HG03280 (cell line): ENCODE measurements at regions not wholly inside any gene's neighbourhood (a gene's known extent, or its start where the extent isn't known, plus 50 kb on each side); places are given as distances from the start of the nearest gene placed in this dataset.

ENCODE experiments used
- ATAC-seq: cut with Tn5 transposase; IDR thresholded peaks from one replicate; pipeline ENCODE4 v1.9.1; 2021; ENCODE audit warnings: mild to moderate bottlenecking, moderate library complexity; ENCODE audit not compliant: unreplicated experiment

DNA sequence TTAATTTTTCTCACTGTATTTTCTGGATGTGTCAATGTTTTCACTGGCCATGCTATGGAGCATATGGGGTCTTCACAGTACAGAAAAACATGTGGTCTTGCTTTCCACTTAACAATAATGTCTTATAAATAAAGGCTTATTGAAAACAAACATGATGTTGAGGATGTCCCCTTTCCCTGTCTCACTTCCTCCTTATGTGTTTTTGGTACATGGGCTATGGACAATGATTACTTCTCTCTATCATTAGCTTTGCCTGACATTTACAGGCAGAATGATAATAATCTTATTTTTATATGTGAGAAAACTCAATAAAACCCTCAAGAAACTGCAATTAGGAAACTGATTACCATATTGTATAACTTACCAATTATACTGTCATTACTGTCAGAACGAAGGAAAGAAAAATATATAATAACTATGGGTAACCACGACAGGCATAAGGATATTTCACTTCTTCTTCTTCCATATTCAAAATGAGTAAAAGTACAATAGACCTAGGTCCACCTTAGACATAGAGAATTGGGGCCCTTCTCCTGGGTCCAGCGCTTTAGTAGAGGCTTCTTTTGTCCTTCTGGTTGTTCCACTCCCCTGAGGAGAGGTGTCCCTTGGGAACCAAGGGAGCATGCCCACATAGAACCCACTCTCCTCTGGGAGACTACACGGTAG lies 375.0 kb downstream of the MAN2A1 start:
- no peak for ATAC-seq

DNA sequence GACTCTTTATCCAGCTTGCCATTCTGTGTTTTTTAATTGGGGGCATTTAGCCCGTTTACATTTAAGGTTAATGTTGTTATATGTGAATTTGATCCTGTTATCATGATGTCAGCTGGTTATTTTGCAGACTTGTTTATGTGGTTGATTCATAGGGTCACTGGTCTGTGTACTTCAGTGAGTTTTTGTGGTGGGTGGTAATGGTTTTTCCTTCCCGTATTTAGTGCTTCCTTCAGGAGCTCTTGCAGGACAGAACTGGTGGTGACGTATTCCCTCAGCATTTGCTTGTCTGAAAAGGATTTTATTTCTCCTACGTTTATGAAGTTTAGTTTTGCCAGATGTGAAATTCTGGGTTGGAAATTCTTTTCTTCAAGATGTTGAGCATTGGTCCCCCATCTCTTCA lies 381.1 kb downstream of the MAN2A1 start:
- no peak for ATAC-seq

DNA sequence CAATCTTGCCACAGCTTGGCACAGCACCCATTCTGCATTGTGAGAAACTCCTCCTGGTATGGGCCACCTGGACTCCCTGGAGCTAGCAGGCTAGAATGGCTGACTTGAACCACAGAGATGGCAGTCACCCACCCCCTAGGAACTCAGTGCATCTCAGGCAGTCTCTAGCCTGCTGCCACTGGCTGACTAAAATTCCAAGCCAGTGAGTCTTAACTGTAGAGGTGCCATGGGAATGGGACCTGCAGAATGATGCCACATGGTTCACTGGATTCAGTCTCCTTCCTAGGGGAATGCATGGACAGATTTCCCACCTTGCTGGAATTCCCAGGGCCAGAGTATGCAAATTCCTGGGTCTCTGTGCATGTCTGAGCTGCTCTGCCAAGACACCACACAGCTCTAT lies 382.9 kb downstream of the MAN2A1 start:
- ATAC-seq, result no peak

DNA sequence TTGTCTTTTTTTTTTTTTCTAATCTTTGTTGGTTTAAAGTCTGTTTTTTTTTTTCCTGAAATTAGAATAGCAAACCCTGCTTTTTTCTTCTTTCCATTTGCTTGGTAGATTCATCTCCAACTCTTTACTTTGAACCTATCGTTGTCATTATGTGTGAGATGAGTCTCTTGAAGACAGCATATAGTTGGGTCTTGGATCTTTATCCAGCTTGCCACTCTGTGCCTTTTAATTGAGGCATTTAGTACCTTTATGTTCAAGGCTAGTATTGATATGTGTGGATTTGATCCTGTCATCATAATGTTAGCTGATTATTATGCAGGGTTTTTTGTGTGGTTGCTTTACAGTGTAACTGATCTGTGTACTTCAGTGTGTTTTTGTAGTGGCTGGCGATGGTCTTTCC lies 383.8 kb downstream of the MAN2A1 start:
- ATAC-seq, result no peak

DNA sequence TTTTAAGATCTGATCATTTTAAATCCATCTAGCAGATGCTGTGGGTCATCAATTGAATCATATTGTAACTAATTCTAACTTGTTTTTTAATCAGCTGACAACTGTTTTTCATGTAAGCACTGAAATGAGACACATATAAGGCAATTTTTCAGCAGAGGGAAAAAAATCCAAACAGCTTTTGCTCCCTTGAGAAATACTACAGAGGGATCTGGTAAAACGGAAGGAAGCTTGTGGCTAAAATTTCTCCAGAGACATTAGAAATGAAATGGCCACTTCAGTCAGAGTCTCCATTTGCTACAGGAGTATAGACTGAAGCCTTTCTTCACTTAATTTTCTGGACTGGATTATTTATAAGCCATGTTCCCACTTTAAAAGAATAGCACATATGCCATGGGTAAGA lies 385.9 kb downstream of the MAN2A1 start:
- no peak for ATAC-seq

DNA sequence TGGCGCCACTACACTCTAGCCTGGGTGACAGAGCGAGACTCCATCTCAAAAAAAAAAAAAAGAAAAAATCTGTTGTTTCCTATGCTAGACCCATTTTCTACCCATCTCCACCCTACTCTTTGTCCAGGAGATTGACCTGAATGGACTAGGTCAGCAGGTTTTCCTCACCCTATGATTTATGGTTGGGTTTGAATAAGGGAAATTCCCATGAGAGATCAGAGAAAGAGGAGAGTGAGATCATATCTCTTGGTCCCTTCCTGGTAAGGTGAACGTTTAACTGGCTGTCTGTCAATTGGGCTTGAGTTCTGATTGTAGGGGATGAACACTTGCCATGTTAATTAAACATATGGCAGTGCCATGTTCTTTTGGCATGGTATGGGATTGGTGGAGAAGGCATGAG lies 387.4 kb downstream of the MAN2A1 start:
- ATAC-seq, result no peak

DNA sequence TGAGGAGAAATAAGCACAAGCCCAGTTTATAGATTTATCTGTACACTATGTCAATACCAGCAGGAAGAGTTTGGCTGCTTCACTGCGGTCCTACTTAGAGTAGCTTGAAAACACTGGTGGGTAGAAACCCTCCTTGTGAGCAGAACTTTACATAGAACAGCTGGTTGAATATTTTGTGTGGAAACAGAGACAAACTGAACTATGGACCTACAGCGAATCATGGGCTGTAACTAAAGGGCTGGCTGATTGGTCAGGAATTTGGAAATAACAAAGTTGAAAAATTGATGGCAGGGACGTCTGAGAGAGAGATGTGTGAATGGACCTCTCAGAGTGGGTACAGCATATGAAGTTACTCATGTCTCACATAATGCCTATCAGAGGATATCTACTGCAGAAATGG lies 392.5 kb downstream of the MAN2A1 start:
- no peak for ATAC-seq

DNA sequence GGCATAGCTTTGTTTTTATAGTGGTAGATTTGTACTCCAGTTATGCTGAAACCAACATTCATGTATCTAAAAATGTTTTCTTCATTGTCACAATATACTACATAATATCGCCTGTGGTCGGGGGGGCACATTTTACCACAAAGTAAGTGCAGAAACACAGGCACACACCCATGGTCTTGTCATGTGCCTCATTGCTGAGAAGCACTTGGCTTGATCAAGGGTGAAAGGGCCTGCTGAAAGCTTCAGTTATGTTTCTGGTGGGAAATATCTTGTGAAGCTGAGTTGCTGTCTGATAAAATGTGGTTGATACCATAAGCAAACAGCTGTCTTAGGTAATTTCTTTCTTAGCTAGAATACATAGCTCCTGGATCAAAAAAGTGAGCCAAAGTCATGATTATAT lies 393.1 kb downstream of the MAN2A1 start:
- no peak for ATAC-seq

DNA sequence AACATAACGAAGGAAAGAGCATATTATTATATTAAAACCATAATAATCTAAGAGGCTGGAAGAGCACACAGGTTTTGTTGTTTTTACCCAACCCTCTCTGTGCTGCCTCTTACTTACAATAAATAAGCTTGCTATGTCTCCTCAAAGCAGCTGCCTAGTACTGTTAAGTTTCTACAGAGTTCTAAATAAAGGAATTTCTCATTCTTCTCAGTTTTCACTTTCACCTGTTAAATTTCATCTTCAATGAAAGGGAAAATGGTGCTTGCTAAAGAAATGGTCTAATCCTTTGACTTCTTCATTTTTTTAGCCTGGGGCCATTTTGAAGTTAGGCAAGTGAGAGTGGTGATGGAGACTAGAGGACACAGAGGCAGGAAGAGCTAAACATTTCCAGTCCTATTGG lies 396.1 kb downstream of the MAN2A1 start:
- no peak for ATAC-seq

DNA sequence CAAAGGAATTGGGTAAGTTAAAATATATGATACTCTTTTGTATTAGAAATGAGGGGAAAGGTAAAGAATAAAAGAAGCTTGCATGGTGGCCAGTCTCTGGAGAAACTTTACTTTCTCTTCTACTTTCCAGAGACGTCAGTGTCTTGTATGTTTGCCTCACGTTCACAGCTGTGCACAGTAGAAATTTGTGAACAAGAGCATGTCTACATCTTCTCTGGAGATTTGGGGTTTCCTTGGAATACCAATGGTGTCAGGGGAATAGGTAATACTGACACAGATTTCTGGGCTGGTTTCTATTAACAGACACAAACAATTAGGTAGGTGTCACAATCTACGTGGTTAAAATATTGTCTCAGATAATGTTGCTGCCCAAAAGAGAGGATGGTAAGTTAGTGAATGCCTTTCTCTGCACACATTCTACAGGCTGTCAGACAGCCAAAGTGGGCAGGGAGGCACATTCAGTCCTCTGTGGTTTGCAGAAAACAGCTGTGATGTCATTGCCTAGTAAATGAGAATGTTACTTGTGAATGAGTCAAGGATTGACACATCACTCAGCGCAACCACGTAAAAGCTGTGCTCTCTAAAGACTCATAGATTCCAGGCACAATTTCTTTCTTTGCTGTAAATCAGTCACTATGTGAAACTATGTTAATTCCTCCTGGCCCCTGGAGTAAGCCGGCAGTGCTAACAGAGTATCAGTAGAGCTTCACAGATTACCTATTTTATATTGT lies 397.1 kb downstream of the MAN2A1 start:
- no peak for ATAC-seq

DNA sequence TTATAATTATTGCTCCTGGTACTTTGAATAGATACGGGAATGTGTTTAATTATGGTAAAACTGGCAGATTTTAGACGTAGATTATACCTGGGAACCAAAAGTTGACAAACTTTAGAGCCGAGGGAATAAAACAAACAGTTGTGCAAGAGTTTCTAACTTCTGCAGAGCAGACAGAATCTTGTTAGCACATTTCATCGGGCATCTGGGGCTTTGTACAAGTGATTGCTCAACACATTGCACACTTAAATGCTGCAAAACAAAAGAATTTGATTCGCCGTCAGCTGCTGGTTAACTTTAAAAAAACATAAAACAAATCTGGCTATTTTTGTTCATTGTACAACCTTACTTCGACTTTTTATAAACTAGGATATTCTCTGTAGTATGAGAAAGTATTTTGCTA lies 398.1 kb downstream of the MAN2A1 start:
- no peak for ATAC-seq

DNA sequence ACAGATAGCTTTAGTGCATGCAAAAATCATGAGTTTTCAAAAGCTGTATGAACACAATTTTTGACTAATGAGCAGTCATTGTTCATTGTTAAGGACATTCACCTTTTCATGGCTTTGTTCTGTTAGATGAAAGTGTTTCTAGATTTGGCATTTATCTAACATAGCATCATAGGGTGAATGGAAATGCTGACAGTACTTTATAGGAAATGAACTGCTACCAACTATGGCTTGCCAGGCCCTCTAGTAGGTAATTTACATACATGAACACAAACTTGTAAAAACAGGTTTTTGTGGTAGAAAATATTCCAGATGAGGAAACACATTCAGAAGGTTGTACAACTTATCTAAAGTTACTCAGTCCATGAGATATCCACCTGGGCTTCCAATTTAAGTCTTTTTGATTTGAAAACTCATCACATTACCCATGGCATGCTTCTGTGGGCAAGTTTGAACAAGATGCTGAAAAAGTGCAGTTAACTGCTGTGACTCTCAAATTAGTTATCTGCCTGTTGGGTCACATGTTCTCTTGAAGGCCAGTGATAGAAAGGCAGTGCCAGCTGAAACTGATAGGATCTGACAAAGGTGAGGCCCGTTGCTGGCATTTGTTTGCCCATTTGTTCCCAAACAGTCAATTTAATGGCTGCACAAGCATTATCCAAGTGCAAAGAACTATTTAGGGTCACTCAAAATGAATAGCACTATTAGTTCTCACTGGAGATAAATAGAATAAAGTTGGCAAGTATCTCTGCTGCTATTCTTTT lies 399.1 kb downstream of the MAN2A1 start:
- ATAC-seq, result no peak

DNA sequence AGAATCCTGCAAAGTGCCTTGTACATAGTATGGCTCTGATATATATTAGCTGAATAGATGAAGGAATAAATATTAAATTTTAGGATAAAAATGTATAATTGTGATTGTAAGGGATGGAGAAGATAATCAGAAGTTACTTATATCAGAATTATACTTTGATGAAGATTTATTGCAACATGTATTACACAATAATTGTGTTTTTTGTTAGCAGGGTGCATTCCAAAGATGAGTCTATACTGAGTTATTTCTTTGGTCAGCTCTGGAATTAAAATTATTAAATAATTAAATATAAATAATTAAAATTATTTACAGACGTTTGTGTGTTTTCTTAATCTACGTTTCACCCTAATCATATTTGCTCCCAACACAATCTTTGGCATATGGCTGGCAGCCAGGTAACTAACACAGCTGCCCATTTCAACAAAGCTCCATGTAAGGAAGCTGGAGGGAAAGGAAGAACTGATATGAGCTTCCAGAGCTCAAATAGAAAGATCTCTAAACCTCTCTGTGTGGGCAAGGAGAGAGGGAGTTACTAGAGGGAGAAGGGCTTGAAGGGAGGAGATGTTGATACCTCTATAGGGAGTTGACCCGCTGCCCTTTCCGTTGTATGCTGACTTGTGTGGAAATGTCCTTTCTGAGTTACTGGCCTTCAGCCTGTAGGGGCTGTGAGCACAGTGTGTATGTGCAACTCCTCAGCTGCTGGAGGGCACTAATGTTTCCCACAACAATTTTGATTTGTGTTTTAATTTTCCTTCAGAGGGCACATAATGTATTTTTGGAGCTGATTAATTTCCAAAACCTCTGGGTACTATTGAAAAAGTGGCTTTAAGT lies 403.4 kb downstream of the MAN2A1 start:
- ATAC-seq, result no peak

DNA sequence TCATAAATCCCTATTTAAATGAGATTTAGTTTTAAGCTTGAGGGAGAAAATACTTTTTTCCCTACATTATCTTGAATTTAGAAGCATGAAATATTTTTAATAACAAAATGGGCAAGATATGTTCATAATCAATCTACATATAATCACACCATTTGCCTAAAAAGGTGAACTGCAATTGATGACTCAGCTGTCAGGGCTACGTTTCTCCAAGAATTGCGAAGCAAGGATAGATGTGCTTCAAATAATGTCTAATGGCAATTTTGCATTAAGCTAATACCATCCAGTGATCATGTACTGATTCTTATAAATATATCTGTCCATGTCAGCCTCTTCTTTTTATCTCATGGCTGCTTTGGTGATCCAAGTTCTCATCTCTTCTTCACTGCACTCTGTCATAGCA lies 404.4 kb downstream of the MAN2A1 start:
- ATAC-seq, result no peak

DNA sequence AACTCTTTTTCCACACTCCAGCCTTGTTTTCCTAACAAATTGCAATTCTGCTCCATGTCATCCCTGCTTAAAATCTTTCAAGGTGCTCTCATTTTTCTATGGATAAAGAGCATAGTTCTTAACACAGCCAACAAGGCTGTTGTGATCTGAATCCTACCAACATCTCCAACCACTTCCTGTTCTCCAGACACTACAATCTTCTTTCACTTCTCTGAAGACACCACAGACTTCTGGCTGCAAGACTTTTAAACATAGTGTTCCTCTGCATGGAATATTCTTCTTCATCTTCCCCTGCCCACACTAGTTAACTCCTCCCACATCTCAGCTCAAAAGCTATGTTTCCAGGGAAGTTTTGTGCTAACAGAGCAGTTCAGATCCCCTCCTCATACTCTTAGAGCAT lies 404.8 kb downstream of the MAN2A1 start:
- ATAC-seq, result no peak

DNA sequence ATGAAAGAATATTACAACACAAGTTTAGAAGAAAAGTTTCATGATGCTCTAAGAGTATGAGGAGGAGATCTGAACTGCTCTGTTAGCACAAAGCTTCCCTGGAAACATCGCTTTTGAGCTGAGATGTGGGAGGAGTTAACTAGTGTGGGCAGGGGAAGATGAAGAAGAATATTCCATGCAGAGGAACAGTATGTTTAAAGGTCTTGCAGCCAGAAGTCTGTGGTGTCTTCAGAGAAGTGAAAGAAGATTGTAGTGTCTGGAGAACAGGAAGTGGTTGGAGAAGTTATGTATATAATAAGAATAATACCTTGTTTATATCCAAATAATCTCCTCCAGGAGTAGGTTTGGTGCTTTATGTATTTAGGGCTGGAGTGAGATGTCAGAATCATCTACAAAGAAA lies 406.7 kb downstream of the MAN2A1 start:
- ATAC-seq, result no peak

DNA sequence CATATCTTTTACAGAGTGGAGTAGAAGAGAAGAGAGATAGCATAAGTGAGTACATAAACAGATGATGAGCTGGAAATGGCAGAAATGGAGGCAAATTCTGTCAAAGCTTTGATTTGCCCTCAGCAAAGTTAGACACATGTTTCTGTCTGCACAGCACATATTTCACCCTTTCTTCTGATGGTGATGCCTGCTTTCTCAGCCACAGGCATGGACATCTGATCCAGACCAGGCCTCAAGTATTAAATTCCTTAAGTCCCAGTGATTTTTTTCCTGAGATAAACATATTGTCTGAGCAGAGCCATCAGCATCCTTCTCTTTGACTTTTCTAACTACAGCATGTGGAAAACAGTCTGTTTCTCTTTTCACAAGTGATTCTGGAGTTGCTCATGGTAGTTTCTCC lies 409.8 kb downstream of the MAN2A1 start:
- no peak for ATAC-seq

DNA sequence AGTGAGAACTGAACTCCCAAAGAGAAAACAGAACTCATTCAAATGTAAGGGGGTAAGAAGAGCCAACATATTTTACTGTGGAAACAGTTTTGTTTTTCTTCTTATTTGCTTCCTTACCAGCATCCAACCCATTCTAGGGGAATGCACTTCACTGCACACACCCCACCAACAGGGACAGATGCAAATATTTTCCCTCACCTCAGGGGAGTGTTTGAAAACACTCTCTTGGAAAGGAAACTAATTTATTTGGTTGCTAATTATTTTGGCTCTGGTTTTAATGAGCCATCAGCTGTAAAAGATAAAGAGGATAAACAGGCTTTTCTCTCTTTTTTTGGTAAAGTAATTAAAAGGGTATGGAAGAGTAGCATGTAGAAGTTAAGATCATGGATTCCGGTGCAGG lies 413.4 kb downstream of the MAN2A1 start:
- no peak for ATAC-seq

DNA sequence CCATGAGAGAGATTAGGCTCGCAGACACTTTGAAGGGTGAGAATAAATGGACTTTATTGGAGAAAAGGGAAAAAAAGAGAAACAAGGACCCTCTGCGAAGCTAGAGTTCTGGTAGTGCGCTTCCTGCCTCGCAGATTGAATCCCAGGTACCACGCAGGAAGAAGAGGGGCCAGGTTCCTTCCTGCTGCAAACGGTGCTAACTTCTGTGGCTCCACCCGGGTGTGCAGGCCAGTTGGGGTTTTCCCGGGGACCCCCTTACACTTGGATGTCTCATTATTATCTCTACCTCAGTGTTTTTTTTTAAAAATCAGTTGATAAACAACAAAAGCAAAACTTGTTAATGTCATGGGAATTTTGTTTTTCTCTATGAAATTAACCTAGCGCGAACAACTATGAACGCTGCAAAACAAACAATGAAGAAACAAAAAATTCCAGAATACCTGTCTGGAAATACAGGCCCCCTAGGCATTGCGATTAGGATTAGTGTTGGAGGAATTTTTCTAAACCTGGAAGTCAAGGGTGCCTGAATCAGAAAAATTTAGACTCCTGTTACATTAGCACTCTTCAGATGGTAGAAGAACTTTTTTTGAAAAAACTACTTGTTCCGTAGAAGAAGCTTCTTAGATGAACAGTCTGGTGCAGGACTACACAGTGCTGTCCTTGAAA lies 414.5 kb downstream of the MAN2A1 start:
- no peak for ATAC-seq

DNA sequence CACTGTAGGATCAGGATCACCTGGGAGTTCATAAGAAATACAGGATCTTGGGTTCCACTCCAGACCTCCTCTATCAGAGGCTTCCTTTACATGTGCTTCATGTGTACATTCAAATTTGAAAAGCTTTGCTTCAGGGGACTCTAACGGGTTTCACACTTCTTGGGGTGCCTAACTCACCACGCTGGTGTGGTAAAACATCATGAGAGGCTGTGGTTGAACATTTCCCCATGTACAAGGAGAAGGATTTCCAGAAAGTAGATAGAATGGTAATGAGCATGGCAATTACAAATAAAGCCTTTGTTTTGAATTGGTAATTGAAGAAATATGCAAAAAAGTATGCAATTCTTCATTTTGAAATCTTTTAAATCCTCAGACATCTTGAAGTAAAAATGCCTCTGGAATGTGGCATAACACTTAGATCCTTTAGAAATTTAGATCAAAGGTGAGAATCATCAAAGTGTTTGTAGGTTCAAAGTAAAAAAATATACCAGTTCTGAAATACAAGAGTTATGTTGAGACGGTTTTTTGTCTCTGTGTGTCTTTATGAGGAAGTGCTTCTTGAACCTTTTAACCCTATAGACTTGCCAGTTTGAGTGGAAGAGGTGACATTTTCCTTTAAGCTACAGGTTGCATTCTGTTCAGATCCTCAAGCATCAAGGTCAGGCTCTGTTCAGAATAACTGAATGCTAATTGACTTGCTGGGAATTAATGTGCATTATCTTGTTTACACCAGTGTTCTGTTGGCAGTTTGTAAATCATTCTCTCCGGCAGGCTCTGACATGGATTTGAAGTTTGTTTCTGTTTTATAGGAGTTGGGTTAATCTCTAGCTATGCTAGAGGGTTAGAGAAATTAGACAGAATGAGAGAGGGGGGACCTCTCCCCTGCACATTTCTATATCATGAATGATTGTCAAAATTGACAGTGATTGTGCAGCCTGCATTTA lies 415.3 kb downstream of the MAN2A1 start:
- ATAC-seq, result no peak
